Activated CD8-positive, alpha-beta T cell treated with anti-CD3 and anti-CD28 coated beads for 36 hours (primary cell): ENCODE measurements at regions not wholly inside any gene's neighbourhood (a gene's known extent, or its start where the extent isn't known, plus 50 kb on each side); places are given as distances from the start of the nearest gene placed in this dataset.

ENCODE experiments used
- ATAC-seq: fragments of 200-7000 bp; cut with Tn5 transposase; one replicate; pipeline ENCODE4 v1.10.0; 2021; ENCODE audit warnings: mild to moderate bottlenecking, moderate library complexity
- CTCF ChIA-PET: fragments of 350-600 bp; sonication (Branson Sonifier 250); formaldehyde crosslinking; loops from one replicate; lab custom pipeline; 2021; ENCODE audit warnings: antibody characterized with exemption; lab: Charles Lee
- POLR2A ChIA-PET: fragments of 350-600 bp; sonication (Branson Sonifier 250); formaldehyde crosslinking; loops from one replicate; lab custom pipeline; 2021; ENCODE audit warnings: antibody characterized with exemption; lab: Charles Lee
- DNase-seq: peaks from one replicate; pipeline ENCODE4 v3.0.0-alpha.2; 2020
- H3K27ac Mint-ChIP-seq: one replicate; pipeline ENCODE4 v1.8.0; 2021; ENCODE audit warnings: mild to moderate bottlenecking, mixed read lengths
- H3K27me3 Mint-ChIP-seq: one replicate; pipeline ENCODE4 v1.8.0; 2021; ENCODE audit warnings: mixed read lengths
- H3K36me3 Mint-ChIP-seq: one replicate; pipeline ENCODE4 v1.8.0; 2021; ENCODE audit warnings: low read depth, mixed read lengths
- H3K4me1 Mint-ChIP-seq: one replicate; pipeline ENCODE4 v1.8.0; 2021; ENCODE audit warnings: low read depth, mixed read lengths
- H3K4me3 Mint-ChIP-seq: one replicate; pipeline ENCODE4 v1.8.0; 2021; ENCODE audit warnings: mild to moderate bottlenecking, moderate library complexity, mixed read lengths
- H3K9me3 Mint-ChIP-seq: one replicate; pipeline ENCODE4 v1.8.0; 2021; ENCODE audit warnings: mixed read lengths
- intact Hi-C: fragments of 100-400 bp; cut with micrococcal nuclease; formaldehyde crosslinking; loops from one replicate; pipeline ENCODE4 v1.10.0; 2022
- TF ChIP-seq, protein P1 (sequence below): fragments of 200-600 bp; IDR thresholded peaks from one replicate; pipeline ENCODE4 v1.8.0; 2022; ENCODE audit warnings: antibody characterized with exemption, mild to moderate bottlenecking

DNA sequence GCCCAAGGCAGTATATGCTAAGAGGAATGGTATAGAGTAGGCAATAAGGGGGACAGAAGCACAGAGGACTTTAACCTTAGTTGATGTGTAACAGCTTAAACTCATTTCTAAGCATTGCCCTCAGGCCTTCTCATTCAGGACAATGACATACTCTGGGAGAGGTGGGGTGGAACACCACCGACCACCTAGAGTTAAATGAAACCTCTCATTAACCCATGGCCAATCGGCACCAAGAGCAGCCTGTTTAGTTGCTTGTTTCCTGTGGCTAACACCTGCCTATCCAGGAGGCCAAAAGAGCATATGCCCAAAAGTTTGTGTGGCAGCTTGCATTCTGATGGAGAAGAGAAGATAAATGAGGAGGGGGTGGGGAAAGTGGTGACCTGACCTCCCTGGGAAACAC, 50.0 kb downstream of the PABIR2 start:
- TF ChIP-seq, protein P1, sequence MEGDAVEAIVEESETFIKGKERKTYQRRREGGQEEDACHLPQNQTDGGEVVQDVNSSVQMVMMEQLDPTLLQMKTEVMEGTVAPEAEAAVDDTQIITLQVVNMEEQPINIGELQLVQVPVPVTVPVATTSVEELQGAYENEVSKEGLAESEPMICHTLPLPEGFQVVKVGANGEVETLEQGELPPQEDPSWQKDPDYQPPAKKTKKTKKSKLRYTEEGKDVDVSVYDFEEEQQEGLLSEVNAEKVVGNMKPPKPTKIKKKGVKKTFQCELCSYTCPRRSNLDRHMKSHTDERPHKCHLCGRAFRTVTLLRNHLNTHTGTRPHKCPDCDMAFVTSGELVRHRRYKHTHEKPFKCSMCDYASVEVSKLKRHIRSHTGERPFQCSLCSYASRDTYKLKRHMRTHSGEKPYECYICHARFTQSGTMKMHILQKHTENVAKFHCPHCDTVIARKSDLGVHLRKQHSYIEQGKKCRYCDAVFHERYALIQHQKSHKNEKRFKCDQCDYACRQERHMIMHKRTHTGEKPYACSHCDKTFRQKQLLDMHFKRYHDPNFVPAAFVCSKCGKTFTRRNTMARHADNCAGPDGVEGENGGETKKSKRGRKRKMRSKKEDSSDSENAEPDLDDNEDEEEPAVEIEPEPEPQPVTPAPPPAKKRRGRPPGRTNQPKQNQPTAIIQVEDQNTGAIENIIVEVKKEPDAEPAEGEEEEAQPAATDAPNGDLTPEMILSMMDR, result no peak
- POLR2A ChIA-PET, result no interaction called here
- H3K4me3 Mint-ChIP-seq, result no peak overlapping the region
- DNase-seq (no peak), ATAC-seq (no peak)
- no peak overlapping the region for H3K27ac Mint-ChIP-seq
- no peaks in the 10 kb centered on the region for H3K36me3 Mint-ChIP-seq
- intact Hi-C loops, result no loop called here
- peaks cover 3% of the 10 kb centered on the region for H3K27me3 Mint-ChIP-seq
- H3K9me3 Mint-ChIP-seq, result no peaks in the 10 kb centered on the region
- H3K4me1 Mint-ChIP-seq, result no peaks in the 10 kb centered on the region
- CTCF ChIA-PET, result no interaction called here

DNA sequence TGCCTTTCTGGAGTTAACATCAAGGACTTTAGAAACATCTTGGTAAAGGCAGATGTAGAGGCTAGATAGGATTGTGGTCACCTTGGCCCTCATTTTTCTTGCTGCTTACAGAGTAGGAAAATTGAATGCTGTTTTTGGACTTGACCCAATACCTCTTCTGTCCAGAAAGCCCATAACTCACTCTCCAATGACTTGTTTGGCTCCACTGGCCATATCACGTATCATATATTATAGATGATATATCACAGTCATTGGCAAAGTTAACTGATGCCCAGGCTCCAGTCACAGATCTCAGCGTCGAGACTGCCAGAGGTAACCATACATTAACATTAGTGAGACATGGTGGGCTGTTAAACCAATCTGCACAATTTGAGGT, 50.6 kb downstream of the PABIR2 start:
- no peaks in the 10 kb centered on the region for H3K9me3 Mint-ChIP-seq
- no peak overlapping the region for H3K4me3 Mint-ChIP-seq
- no peak for ATAC-seq
- ChIA-PET POLR2A (no interaction called here), CTCF (no interaction called here)
- H3K36me3 Mint-ChIP-seq, result no peaks in the 10 kb centered on the region
- intact Hi-C loops, result no loop called here
- peaks cover 2% of the 10 kb centered on the region for H3K27me3 Mint-ChIP-seq
- TF ChIP-seq, protein P1, result no peak
- no peak for DNase-seq
- H3K27ac Mint-ChIP-seq, result no peak overlapping the region
- no peaks in the 10 kb centered on the region for H3K4me1 Mint-ChIP-seq

DNA sequence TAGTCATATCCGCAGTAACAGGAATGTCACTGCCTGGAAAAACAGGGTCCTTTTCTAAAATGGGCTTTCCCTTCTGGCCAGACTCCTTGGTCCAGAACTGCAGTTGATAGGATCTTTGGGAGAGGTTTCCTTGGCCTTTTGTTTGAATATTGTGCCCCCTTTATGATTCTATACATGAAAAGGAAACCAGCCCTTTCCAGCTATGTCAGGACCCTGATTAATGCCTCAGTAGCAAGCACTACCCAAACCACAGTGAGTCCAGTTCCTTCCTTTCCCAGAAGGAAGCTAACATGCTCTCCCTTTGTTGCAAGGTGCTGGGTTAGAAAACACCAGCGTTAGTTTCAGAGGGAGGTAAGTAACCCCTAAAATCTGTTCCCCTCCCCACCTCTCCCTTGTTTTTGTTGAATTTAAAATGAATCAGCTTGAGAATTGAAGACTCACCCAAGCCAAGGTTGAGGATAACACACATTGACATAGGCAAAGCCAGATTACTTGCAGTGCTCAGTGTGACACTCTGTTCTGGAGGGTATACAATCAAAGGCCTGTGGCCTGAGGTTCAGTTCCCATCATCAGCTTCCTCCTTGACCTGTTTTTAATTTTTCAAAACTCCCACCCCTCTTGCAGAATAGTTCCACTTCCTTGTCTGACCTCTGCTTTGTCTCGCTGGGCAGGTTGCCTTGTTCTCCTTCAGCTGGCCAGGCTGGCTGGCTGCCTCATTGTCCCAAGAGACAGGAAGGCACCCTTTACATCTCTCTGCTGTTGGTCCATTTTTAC, 51.2 kb downstream of the PABIR2 start:
- no peaks in the 10 kb centered on the region for H3K4me1 Mint-ChIP-seq
- DNase-seq, result no peak
- H3K9me3 Mint-ChIP-seq, result no peaks in the 10 kb centered on the region
- ATAC-seq, result no peak
- H3K36me3 Mint-ChIP-seq, result no peaks in the 10 kb centered on the region
- no peaks in the 10 kb centered on the region for H3K27me3 Mint-ChIP-seq
- ChIA-PET CTCF (interaction anchor here (1.3 to 1.4 kb wide), 2 partner anchors 17 to 18 kb away, joined by 3 read pairs; no protein-coding TSS in a partner anchor), POLR2A (no interaction called here)
- no peak overlapping the region for H3K27ac Mint-ChIP-seq
- H3K4me3 Mint-ChIP-seq, result no peak overlapping the region
- intact Hi-C loops, result no loop called here
- TF ChIP-seq, protein P1, result no peak

DNA sequence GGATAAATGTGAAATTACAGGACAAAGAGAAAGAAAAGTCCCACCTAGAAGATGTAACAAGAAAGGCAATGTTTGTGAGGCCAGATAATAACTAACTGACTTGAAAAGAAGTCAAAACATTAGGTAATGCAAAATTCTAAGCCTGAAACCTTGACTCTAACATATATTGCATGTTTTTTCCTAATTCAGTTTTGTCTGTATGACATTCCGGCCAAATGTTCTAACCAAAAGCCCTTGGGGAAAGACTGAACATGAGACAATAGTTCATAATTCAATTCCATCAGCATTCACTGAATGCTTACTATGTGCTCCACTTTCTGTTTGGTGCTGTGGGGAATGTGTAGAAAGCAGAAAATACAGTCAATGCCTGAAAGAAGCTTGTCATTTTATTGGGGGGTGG, 53.9 kb downstream of the PABIR2 start:
- TF ChIP-seq, protein P1, result no peak
- ChIA-PET CTCF (no interaction called here), POLR2A (no interaction called here)
- no peak overlapping the region for H3K4me3 Mint-ChIP-seq
- no peak for DNase-seq
- H3K36me3 Mint-ChIP-seq, result no peaks in the 10 kb centered on the region
- no peaks in the 10 kb centered on the region for H3K9me3 Mint-ChIP-seq
- no peak for ATAC-seq
- intact Hi-C loops, result no loop called here
- no peaks in the 10 kb centered on the region for H3K4me1 Mint-ChIP-seq
- no peaks in the 10 kb centered on the region for H3K27me3 Mint-ChIP-seq
- no peak overlapping the region for H3K27ac Mint-ChIP-seq

DNA sequence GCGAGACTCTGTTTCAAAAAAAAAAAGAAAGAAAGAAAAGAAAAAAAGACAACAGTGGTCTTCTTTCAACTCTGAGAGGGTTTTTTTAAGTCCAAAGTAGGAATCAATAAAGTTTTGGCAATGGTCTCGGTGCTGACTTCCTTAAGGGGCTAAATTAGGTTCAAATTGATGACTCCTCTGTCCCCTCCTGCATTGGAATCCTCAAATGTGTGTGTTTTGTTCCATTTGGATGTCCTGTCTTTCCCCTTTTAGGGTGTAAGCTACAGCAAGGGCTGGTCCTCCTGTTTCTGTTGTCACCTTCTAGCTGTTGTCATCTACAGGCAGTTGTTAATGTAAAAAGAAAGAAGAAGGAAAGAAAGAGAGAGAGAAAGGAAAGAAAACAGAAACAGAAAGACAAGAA, 54.4 kb downstream of the PABIR2 start:
- Mint-ChIP-seq H3K27me3 (no peaks in the 10 kb centered on the region), H3K4me1 (no peaks in the 10 kb centered on the region), H3K27ac (no peak overlapping the region), H3K9me3 (no peaks in the 10 kb centered on the region), H3K4me3 (no peak overlapping the region), H3K36me3 (no peaks in the 10 kb centered on the region)
- ATAC-seq, result no peak
- POLR2A ChIA-PET, result no interaction called here
- TF ChIP-seq, protein P1, result no peak
- no peak for DNase-seq
- CTCF ChIA-PET, result no interaction called here
- intact Hi-C loops, result no loop called here
